ENCODE measurements at regions not wholly inside any gene's neighbourhood (a gene's known extent, or its start where the extent isn't known, plus 50 kb on each side); places are given as distances from the start of the nearest gene placed in this dataset.

DNA sequence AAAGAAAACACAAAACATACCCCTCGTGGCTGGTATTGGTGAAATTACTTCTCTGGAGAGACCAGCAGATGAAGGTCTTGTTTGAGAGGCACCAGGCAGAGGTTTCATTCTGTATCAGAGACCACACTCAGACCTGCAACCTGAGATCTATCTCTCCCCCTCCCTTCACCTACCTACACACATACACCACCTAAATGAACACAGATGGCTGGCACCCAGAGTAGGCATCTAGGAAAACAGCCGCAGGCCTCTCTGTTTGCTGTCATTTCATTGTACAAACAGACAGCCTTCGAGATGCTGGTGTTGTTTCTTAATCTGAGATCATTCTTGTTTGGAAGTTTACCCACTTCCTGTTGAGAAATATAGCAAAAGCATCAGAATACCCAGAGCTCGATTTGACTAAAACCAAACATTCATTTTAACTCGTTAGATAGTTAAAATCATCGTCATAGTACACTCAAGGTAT, 173.9 kb upstream of the SLC25A13 start:
- TF ChIP-seq CTCF (IDR thresholded peaks at IDR 0.05; ENCODE audit: low read depth, low read length): no peak

GRCh38 chr7:96486681-96487080, 164.8 kb upstream of the SLC25A13 start:
- no peak for TF ChIP-seq CTCF (IDR thresholded peaks at IDR 0.05; ENCODE audit: low read depth, low read length)
- H3K4me3 ChIP-seq (ENCODE audit: low read depth, low read length): no peak overlapping the region

More for the DNA sequence above, 173.9 kb upstream of the SLC25A13 start:
- H3K4me3 ChIP-seq (ENCODE audit: low read depth, low read length): no peak overlapping the region

DNA sequence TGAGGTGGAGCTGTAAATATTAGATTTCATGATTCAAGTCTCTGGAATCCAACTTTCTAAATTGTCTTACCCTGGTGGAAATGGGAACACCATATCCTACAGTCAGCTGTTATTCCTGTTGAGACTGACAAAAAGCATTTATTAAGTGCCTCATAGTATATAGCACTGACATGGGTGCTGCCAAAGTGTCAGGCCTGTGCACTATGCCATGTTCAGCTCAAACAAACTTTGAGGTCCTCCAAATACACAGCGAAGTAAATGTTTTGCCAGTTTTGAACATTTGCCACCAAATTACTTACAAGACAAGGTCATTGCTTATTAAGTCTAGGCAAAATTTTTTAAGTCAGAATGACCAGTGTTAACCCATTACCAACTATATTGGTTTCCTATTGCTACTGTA, 162.9 kb upstream of the SLC25A13 start:
- no peak for TF ChIP-seq CTCF (IDR thresholded peaks at IDR 0.05; ENCODE audit: low read depth, low read length)
- H3K4me3 ChIP-seq (ENCODE audit: low read depth, low read length): no peak overlapping the region

DNA sequence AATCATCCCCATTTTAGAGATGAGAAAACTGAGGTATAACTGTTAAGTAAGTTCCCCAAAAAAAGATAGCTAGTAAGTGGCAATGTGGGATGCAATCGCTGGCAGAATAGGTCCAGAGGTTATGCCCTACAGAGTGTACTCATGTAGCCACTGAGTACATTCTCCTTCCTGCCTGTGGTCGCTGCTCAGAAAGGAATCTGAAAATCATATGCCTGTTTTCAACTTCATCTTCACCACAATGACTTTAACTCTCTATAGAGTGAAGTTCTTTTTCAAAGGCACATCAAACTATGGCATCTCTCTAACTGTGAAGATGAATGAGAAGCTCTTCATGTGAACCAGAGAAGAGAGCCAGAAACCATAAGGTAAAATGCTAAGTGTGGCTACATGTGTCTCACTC, 162.2 kb upstream of the SLC25A13 start:
- no peak overlapping the region for H3K4me3 ChIP-seq (ENCODE audit: low read depth, low read length)
- no peak for TF ChIP-seq CTCF (IDR thresholded peaks at IDR 0.05; ENCODE audit: low read depth, low read length)

GRCh38 chr7:96481796-96482195, 159.9 kb upstream of the SLC25A13 start:
- no peak overlapping the region for H3K4me3 ChIP-seq (ENCODE audit: low read depth, low read length)
- TF ChIP-seq CTCF (IDR thresholded peaks at IDR 0.05; ENCODE audit: low read depth, low read length): no peak

- no peak for TF ChIP-seq CTCF (IDR thresholded peaks at IDR 0.05; ENCODE audit: low read depth, low read length)
- H3K4me3 ChIP-seq (ENCODE audit: low read depth, low read length): no peak overlapping the region
Observed at GRCh38 chr7:96479015-96479645, 157.2 kb upstream of the SLC25A13 start.

DNA sequence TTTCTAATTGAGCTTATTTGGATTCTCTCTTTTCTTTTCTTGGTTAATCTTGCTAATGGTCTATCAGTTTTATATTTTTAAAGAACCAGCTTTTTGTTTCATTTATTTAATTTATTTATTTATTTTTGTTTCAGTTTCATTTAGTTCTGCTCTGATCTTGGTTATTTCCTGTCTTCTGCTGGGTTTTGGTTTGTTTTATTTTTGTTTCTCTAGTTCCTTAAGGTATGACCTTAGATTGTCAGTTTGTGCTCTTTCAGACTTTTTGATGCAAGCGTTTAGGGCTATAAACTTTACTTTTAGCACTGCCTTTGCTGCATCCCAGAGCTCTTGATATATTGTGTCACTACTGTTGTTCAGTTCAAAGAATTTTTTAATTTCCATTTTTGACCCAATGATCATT, 149.7 kb upstream of the SLC25A13 start:
- no peak overlapping the region for H3K4me3 ChIP-seq (ENCODE audit: low read depth, low read length)
- TF ChIP-seq CTCF (IDR thresholded peaks at IDR 0.05; ENCODE audit: low read depth, low read length): no peak

All from WI38 (cell line).